ENCODE measurements at regions not wholly inside any gene's neighbourhood (a gene's known extent, or its start where the extent isn't known, plus 50 kb on each side); places are given as distances from the start of the nearest gene placed in this dataset.

DNA sequence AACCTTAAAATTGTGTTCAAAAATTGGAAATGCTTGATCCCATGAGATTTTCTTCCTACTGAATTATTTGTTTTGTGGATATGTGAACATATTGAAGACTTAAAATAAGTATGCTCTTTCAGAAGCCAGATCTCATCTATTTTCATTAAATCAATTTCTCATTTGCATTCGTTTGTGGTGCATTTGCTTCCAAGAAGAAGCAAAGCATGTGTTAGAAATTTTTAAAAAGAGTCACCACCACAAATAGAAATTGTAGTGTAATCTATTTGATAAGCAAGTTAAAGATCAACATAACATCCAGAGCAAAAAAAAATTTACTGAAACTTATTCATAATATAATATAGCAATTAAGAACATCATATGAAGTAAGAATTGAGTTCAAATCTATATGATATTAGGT, 300.9 kb upstream of the SYT4 start:
- DNase-seq = no peak

DNA sequence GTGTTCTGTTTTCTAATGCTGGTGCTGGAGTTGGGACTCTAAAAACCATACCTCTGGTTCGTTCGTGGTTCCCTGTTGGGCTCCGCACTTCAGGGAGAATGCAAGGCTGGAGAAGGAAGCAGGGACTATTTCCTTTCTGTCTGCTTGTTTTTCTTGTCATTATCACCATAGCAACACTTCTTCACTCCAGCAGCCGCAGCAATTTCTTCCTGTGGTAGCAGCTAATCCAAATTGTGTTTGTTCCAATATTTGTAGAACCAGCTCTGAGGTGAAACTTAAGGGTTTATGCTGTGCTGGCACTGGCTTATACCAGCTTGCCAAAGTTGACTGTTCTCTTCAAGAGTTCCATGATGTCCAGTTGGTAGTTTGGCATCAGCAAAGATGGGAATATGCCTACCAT, 301.4 kb upstream of the SYT4 start:
- no peak for DNase-seq

DNA sequence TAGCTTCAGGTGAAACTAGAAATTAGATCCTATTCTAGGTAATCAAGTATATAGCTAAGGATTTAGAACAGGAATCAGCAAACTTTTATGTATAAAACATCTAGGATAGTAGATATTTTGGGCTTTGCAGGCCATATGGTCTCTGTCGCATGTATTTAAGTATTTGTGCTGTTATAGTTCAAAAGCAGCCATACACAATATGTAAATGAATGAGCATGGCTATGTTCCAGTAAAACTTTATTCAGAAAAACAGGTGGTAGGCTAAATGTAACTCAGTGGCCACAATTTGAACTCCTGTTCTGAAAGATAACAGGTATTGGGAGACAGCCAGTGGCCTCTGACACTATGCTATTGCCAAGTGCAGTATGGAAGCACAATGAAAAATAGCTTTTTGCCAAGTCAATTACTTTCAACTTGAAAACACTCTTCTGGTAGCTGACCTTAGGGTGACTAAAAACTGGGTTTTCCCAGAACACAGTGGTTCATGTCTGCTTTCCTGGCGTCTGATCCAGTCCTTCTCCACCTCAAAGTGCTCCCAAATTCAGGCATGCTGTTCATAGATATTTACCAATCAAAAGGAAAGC, 304.7 kb upstream of the SYT4 start:
- DNase-seq = no peak

DNA sequence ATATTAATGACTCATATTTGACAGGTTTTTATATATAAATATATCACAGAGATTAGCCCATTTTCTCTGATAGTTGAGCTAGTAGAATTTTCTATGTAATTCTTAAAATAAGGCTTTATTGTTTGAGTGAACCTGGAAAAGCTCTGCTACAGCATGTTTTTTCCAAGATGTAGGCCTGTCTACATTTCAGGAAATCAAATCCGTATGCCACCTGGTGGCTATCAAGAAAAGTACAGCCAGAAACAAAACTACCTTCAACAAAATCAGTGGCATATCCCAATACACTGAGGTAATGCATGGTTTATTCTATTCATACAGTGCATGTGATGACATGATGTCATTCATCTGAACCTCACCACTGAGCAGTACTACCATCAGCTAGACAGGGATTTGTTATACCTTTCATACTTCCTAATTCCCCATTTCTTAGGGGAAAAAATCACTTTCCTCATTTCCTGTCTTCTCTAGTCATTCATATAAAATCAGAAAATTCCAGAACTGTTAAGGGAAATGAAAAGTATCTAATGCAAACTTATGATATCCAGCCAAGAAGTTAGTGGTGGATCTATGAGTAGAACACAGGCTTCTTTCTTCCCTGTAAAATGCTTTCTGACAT, 310.4 kb upstream of the SYT4 start:
- DNase-seq = no peak

DNA sequence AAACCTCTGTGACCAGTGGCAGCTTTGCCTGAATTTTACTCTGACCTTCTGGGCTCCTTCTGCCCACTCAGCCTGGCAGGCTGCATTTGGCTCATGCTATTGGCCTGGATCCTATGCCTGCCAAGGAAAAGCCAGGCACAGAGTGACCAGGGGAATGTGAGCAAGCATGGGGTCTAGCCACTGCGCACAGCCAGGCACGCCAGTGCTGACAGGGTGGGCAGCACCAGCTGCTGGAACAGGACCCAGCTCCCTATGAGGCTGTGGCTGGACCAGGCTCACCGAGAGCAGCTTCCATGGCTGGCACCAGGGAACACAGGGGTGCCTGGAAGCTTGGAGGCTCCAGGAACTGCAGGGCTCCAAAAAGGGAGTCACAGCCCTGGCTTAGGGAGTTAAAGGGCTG, 311.5 kb upstream of the SYT4 start:
- no peak for DNase-seq

DNA sequence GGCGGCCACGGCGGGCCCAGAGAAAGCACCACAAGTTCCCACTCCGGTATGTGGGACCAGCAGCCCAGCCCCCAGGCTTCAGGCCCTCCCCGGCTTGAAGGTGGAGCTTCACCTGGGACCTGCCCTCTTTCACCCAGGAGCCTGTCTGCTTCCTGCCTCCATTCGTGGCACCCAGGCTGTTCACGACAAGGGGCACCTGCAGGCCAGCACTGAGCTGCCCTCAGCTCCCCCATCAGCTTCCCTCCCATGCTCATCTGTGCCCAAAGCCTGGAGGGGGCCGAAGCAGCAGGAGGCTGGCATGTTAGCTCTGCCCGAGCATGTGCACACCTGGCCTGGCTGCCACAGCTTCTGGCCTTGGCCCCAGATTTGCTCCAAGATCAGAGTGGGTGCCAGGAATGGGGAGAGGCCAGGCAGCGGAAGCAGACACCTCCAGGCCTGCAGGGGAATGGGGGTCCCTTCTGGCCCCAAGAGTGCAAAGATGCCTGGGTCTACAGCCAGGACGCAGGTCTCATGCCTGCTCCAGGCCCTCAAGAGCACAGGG, 312.4 kb upstream of the SYT4 start:
- no peak for DNase-seq

DNA sequence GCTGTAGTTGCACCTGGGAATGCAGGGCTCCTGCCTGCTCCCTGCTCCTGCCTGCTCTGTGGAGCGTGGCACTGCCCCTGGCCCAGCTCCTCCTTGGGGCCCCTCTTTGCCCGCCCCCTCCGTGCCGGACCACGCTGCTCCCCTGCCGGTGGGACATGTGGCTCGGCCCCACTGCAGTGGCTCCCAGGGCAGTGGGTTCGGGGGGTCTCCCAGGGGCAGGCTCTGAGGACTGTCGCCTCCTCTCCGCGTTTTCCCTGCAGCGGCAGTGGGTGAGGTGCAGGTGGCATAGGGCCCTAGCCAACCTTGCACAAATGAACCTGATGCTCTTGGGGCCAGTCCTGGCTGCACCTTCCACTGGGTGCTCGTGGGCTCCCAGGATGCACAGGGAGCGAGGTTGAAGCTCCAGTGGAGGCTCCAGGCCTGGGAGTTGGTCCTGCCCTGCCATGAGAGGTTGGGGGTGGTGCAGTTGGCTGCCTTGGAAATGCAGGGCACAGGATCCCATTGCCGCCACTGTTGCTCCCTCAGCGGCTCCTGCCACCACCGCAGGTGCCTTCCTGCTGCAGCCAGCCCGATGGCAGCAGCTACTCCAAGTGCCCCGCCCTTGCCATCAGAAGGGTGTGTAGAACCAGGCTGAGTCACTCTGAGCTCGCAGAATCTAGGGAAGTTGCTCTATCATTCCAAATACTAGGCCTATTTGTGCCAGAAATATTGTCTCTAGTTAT, 313.1 kb upstream of the SYT4 start:
- DNase-seq = no peak

DNA sequence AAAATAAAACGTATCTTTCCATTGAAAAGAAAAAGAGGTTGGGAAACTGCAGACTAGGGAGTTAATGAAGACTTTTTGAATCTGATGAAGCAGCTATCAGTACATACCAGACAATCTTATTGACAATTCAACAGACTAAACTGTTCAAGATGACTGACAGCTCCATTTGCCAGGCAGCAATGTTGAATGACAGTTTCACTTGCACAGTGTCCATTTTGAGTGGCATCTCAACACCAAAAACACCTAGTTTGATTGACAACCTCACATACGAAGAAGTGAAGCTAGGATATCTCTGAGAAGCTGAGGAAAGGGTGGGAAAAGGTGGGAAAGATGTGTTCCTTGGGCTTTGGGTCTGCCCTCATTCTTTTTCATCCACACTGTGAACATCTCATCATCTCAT, 315.0 kb upstream of the SYT4 start:
- DNase-seq = no peak

DNA sequence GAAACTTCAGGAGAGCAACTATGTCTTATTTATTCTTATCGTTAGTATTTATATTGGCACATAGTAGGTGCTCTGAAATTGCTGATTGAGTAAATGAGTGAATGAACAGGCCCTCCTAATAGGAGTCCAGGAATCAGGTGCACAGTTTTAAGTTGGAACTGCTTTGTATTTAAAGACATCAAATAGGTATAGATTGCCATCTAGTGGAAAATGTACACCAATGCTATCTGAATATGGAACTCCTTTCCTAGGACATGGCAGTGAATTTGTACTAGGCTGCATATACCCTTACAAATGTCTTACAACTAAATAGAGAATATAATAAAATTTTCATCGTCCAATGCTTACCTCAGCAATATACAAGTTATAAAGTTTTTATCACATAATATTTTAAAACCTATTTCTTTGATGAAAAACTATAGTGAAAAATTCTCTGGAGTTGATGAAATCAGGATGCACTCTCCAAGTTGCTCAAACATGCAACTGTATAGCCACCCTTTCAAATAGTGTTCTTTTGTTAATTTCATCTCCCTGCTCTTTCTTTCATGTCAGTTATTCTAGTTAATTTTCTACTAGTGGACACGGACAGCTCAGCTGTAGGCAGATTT, 318.9 kb upstream of the SYT4 start:
- DNase-seq = no peak

DNA sequence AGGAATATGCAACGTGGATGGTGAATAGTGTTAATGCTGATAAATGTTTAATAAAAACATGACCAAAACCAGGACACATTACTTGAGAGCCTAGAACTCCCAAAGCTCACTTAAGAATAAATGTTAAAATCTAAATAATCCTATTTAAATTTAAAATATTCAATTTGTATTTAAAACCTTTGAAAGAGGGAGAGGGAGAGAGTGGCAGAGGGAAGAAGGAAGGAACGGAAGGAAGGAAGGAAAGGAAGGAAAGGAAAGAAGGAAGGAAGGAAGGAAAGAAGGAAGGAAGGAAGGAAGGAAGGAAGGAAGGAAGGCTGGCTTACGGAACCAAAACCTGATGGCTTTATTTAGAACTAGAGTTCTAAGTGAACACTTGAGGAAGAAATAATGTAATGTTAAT, 324.1 kb upstream of the SYT4 start:
- no peak for DNase-seq

DNA sequence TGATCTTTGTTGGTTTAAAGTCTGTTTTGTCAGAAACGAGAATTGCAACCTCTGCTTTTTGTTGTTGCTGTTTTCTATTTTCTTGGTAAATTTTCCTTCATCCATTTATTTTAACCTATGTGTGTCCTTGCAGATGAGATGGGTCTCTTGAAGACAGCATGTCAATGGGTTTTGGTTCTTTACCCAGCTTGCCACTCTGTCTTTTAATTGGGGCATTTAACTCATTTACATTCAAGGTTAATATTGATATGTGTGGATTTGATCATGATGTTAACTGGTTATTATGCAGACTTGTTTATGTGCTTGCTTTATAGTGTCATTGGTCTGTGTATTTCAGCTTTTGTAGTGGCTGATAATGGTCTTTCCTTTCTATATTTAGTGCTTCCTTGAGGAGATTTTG, 327.9 kb upstream of the SYT4 start:
- DNase-seq = no peak

DNA sequence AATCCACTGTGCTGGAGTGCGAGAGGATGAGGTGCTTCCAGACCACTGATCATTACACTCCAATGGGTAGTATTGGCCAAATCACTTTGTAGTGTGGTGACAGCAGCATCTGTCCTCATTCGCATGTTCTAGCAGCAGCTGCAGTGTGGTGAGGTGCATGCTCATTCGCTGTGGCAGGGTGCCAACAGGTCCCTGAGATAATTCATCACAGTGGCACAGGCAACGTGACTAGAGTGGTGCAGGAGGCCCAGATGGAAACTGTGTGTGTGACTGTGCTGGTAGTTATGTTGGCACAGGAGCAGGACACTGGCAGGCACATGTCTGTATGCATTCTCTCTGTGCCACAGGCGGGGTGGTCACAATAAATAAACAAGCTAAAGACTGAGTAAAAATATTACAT, 329.5 kb upstream of the SYT4 start:
- DNase-seq = no peak

DNA sequence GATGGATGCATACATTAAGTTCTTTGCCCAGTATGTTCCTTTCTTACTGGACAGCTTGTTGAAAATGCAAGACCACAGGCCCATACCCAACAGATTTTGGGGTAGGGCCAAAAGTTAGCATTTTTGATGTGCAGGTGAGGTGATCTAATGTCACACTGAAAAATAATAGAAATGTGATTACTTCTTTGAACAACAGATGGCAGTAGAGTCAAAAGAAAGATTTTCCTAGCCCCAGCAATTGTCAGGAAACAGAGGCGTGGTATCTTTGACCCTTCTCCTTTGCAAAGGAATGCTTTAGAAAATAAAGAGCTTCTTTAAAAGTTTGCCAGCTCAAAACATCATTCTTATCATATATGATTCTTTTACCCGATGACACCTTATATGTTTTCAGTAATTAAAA, 343.6 kb upstream of the SYT4 start:
- no peak for DNase-seq

DNA sequence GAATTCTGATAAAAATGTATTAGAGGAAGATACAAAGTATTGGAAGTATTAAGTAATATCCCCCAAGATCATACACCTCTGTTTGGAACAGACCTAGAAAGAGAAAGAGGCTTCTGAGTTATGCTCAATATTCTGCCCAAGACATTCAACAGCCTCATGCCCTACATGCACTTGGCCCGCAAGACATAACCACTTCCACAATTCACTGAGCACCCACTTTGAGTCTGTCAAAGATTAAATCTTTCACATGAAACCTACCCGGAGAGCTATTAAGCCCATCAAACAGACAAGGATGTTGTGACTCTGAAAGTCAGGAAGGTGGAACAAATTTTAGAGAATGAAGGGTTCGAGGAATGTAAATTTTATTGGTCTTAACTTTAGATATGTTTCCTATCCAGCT, 344.7 kb upstream of the SYT4 start:
- DNase-seq = no peak

DNA sequence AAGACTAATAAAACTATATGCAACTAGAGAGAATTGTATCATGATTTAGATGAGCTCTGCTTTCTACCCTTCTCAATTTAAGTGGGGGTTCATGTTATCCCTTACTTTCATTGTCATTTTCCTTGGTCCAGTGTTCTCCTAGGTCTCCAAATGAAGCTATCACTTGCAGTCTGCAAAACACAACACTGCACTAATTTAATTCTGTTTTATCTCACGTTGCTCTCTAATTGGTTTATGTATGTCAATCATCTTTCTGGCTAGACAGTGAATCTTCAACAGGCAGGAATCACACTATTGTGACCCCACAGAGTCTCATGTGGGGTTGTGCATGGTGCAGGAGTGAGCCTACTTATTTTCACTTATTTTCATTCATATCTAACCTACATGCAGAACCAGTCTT, 348.3 kb upstream of the SYT4 start:
- DNase-seq = no peak

DNA sequence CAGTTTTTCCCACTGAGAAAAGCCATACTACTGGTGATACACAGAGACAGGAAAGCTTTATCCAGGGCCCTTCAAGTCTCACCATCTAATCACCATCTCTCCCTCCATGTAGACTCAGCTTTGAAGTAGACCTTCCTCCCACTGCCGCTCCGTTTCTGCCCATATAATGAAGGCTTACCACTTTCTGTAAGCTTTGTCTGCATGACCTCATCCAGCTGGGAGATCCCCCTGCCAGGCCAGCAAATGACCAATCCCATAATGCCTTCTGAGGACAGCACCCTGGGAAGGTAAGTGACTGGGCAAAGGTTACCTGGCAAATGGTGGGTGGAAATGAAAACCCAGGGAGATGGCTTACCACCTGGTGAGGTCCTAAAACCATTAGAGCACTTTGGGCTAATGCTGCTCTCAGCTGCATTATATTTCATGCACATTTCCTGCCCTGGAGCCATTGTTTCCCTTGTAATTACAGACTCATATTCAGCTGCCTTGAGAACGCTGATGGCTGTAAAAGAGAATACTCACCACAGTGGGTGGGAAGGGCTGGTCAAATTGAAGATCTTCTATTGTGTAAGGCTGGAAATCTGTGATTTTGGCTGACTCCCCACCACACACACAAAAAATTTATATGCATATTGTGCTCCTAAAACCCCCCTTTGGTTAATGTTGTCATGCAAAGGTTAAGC, 350.7 kb upstream of the SYT4 start:
- peak; percentile 60 for DNase-seq

DNA sequence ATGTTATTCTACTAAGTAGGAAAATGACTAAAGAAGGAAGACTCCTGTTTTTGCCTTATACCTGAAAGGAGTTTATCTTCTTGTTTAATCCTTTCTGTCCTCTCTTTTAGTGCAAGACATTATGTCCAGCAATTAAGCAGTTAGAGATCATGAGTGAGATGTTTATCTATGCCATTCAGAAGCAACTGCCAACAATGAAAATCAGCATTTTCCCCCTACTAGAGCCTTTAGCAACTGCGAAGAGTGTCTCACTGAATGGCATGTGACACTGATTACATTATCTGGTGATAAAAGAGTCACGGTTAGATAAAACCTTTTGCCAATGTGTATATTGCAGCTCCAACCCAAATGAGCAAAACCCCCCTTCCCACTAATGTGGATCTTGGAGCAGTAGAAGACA, 357.7 kb upstream of the SYT4 start:
- no peak for DNase-seq

DNA sequence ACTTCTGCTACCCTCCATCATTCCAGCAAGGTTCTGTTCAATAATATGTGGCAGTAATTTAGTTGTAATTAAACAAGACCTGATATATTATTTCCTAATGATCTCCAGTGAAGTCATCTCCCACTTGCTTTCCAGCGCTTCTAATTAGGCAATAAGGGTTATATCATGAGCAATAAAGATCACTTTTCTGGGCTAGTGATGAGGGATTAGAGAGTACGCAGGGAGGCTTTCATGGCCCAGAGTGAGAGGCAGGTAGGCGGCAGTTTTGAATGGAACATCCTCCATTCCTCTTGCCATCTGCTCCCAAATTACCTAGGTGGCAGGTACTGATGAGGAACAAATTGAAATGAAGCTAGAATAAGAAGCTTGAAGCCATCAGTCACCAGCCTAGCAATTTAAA, 358.1 kb upstream of the SYT4 start:
- no peak for DNase-seq

DNA sequence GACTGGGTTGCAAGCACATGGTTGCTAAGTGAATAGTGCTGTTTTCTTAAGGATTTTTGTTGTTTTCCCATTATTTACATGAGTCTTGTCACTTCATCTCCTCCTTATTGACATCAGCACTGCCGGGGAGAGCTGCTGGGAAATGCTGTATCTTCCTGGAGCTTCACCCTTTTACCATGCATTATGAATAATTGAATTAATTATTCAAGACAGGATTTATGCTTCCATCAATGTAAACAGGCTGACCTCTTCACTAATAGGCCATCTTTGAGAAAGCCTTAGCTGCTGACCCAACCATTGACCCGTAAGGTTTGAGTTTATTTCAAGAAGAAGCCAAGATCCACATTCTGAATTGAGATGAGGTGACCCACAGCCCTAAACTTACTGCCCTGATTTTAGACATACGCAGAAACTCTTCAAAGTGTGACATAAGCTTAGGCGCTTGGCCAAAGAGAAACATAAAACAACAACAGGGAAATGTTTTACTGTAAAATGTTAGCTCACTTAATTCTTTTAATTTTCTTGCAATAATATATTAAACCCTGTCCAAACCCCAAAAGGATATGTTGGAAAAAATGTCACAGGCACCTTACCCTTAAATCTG, 365.5 kb upstream of the SYT4 start:
- DNase-seq = no peak

DNA sequence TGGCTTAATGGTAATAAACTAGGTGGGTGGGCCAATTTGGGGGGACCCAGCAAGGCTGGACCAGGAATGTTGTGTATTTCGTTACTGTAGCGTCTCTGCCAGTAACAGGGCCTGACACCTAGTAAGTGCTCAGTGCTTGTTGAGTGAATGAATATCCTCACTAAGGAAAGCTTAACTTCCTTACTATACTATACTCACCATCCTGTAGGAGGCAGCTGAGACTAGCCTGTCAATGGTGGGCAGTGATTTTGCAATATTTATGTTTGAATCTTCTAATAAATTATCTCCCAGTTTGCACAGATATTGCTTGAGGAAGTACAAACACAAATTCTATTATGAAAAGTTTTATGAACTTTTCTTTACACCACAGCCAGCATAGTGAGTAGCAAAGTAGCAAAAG, 370.7 kb upstream of the SYT4 start:
- no peak for DNase-seq

DNA sequence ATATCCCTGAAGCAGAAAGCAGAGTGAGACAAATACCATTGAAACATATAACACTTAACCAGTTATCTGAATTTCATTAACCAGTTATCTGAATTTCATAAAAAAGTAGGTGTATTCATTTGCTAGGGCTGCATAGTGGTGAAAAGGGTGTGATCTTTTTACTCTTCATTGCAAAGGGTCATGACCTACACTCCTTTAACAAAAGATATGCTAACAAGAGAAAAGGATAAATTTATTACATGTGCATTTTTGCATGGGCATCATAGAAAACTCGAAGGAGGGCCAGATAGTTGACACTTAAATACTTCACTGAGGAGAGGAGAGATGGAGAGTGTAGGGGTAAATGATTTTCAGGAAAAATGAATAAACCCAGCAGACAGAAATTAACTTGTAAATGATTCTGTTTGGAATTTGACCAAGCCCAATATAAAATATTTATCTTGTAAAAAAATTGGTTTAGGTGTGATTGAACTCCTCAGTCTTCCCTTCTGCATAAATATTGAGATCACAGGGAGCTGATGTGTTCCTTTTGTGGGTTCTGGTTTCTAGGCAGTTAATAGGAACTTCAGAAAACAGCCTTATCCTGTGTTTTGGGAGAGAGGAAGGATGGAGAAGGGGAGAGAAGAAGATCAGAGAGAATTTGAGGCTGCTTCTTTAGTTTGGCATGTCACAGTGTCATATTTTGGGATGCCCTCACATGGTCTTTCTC, 372.5 kb upstream of the SYT4 start:
- DNase-seq = no peak

DNA sequence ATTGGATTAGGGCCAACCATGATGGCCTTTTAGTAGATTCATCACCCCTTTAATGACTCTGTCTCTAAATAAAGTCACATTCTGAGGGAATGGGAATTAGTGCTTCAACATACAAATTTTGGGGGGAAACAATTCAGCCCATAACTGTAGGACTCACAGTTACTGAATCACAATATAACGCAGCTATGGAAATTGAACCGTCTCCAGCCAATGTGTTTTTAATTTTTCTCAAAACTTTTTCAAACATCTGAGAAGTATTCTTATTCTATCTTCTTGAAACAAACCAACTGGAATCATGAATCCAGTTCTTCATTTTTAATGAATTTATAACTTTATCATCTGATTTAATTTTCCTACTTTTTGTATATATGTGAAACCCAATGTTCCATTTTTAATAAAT, 373.1 kb upstream of the SYT4 start:
- DNase-seq = no peak

Data from islet precursor cell (in vitro differentiated cells).